Panc1 (cell line): ENCODE measurements at regions not wholly inside any gene's neighbourhood (a gene's known extent, or its start where the extent isn't known, plus 50 kb on each side); places are given as distances from the start of the nearest gene placed in this dataset.

Experiments
- ATAC-seq: fragments of 200-7000 bp; cut with Tn5 transposase; 2 replicates; pipeline ENCODE4 v1.9.1; 2020; ENCODE audit warnings: mild to moderate bottlenecking, moderate library complexity
- BruUV-seq: library from RNA; stranded (reverse); fragments of 400-500 nt; replicated peaks from 2 replicates; lab custom pipeline; 2021; lab: Mats Ljungman, UMichigan
- CTCF ChIA-PET: fragments of 300-600 bp; sonication (Branson Sonifier 250); formaldehyde crosslinking; loops from one replicate; lab custom pipeline; 2022; ENCODE audit warnings: antibody characterized with exemption; lab: Charles Lee
- POLR2A ChIA-PET: fragments of 300-600 bp; sonication (Branson Sonifier 250); formaldehyde crosslinking; loops from one replicate; lab custom pipeline; 2022; ENCODE audit warnings: antibody characterized with exemption; lab: Charles Lee
- DNase-seq: peaks from one replicate; pipeline ENCODE4 v3.0.0-alpha.2; 2010; ENCODE audit warnings: low read depth, low spot score
- H3K27ac ChIP-seq: 2 replicates; pipeline ENCODE4 v1.5.1; 2011; ENCODE audit warnings: mild to moderate bottlenecking, low read length, inconsistent platforms
- H3K27me3 ChIP-seq: fragments of 200-500 bp; sonication (Bioruptor generic); 2 replicates; pipeline ENCODE4 v1.6.0; 2014; ENCODE audit warnings: low read length, inconsistent platforms; ENCODE audit not compliant: control insufficient read depth, insufficient read depth
- H3K36me3 ChIP-seq: fragments of 200-500 bp; sonication (Bioruptor generic); 2 replicates; pipeline ENCODE4 v1.5.1; 2014; ENCODE audit warnings: inconsistent platforms, mild to moderate bottlenecking, low read length, moderate library complexity; ENCODE audit not compliant: control insufficient read depth, insufficient read depth
- H3K4me1 ChIP-seq: 2 replicates; pipeline ENCODE4 v1.5.1; 2011; ENCODE audit warnings: inconsistent platforms, mild to moderate bottlenecking, low read length, moderate library complexity; ENCODE audit not compliant: control insufficient read depth, insufficient read depth
- H3K4me3 ChIP-seq, 2 experiments: 2 replicates each; pipeline ENCODE4 v1.5.1; 2011 to 2012; ENCODE audit warnings: low read depth in 2 of 2, low read length in 2 of 2, mild to moderate bottlenecking in 2 of 2, inconsistent platforms in 1 of 2, moderate library complexity in 1 of 2
- H3K9me3 ChIP-seq: fragments of 200-500 bp; sonication (Bioruptor generic); 2 replicates; pipeline ENCODE4 v1.5.1; 2014; ENCODE audit warnings: low read depth, mild to moderate bottlenecking, inconsistent platforms, low read length, moderate library complexity; ENCODE audit not compliant: control insufficient read depth, insufficient read depth
- POLR2AphosphoS5 ChIP-seq: IDR thresholded peaks from 2 replicates; pipeline ENCODE4 v1.6.1; 2012; ENCODE audit warnings: mild to moderate bottlenecking, low read depth, low read length, moderate library complexity
- SIN3A ChIP-seq: IDR thresholded peaks from 2 replicates; pipeline ENCODE4 v1.6.1; 2012; ENCODE audit warnings: low read depth, mild to moderate bottlenecking, low read length, moderate library complexity, borderline replicate concordance; ENCODE audit not compliant: insufficient read depth
- TCF7L2 ChIP-seq: IDR thresholded peaks from 2 replicates; pipeline ENCODE4 v1.6.1; 2011; ENCODE audit warnings: mild to moderate bottlenecking, low read depth, low read length, inconsistent platforms
- in situ Hi-C: cut with HindIII; loops from 2 replicates; pipeline ENCODE4 v1.10.0; 2016; ENCODE audit warnings: low sequenced_read_pairs, low pct_unique_long_range_greater_than_20kb
- intact Hi-C: fragments of 100-400 bp; cut with micrococcal nuclease; formaldehyde crosslinking; loops from one replicate; pipeline ENCODE4 v1.10.0; 2022; ENCODE audit not compliant: unreplicated experiment
- TF ChIP-seq, protein P1 (sequence below): fragments of 450-650 bp; IDR thresholded peaks from 2 replicates; pipeline ENCODE4 v1.5.1; 2017; ENCODE audit warnings: mild to moderate bottlenecking
- TF ChIP-seq, protein P2 (sequence below), 2 experiments: IDR thresholded peaks; 2 replicates each; pipeline ENCODE4 v1.6.1; 2011 to 2012; ENCODE audit warnings: low read depth in 2 of 2, control low read depth in 1 of 2, low read length in 1 of 2, mild to moderate bottlenecking in 1 of 2, moderate library complexity in 1 of 2; ENCODE audit not compliant: insufficient read depth in 1 of 2

DNA sequence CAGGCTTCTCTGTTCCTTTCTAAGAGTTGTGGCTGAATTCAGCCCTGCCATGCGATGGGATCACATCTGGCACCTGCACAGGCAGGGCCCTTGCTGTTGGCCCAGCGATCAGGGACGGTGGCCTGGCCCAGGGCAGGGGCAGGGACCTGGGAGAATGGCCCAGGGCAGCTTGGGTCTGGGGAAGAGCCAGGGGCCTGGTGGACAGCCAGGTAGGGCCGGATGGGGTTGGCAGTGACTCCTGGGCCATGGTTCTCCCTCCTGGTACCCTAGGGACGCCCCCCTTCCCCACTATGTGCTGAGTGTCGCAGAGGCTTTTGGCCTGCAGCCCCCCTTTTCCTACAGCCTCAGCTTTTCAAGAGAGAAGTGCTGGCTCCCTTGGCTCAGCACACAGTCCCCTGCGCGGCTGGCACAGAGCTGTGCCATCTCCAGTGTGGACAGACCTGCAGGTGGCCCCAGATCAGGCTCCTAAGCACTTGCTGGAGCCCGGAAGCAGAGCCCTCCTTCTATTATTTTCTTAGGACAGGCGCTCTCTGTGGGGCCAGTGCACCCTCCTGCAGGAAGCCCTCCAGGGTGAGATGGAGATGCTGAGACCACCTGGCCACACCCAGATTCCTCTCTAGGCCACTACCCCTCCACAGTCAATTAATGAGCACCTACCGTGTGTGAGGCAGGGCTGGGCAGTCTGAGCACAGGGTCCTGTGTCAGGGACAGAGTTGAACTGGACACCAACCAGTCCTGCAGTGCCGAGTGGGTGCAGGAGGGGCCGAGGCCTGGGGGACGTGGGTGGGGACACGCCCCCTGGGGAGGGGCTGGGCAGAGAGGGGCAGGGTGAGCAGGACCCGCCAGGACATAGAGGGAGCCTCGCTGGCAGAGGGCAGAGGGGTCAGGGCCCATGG is 267.6 kb downstream of the ADGRD1 start:
- peaks cover 8% of the 10 kb centered on the region for H3K4me1 ChIP-seq
- TF ChIP-seq SIN3A (no peak), TCF7L2 (no peak), POLR2AphosphoS5 (no peak)
- TF ChIP-seq, protein P1, sequence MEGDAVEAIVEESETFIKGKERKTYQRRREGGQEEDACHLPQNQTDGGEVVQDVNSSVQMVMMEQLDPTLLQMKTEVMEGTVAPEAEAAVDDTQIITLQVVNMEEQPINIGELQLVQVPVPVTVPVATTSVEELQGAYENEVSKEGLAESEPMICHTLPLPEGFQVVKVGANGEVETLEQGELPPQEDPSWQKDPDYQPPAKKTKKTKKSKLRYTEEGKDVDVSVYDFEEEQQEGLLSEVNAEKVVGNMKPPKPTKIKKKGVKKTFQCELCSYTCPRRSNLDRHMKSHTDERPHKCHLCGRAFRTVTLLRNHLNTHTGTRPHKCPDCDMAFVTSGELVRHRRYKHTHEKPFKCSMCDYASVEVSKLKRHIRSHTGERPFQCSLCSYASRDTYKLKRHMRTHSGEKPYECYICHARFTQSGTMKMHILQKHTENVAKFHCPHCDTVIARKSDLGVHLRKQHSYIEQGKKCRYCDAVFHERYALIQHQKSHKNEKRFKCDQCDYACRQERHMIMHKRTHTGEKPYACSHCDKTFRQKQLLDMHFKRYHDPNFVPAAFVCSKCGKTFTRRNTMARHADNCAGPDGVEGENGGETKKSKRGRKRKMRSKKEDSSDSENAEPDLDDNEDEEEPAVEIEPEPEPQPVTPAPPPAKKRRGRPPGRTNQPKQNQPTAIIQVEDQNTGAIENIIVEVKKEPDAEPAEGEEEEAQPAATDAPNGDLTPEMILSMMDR: no peak
- TF ChIP-seq, protein P2, sequence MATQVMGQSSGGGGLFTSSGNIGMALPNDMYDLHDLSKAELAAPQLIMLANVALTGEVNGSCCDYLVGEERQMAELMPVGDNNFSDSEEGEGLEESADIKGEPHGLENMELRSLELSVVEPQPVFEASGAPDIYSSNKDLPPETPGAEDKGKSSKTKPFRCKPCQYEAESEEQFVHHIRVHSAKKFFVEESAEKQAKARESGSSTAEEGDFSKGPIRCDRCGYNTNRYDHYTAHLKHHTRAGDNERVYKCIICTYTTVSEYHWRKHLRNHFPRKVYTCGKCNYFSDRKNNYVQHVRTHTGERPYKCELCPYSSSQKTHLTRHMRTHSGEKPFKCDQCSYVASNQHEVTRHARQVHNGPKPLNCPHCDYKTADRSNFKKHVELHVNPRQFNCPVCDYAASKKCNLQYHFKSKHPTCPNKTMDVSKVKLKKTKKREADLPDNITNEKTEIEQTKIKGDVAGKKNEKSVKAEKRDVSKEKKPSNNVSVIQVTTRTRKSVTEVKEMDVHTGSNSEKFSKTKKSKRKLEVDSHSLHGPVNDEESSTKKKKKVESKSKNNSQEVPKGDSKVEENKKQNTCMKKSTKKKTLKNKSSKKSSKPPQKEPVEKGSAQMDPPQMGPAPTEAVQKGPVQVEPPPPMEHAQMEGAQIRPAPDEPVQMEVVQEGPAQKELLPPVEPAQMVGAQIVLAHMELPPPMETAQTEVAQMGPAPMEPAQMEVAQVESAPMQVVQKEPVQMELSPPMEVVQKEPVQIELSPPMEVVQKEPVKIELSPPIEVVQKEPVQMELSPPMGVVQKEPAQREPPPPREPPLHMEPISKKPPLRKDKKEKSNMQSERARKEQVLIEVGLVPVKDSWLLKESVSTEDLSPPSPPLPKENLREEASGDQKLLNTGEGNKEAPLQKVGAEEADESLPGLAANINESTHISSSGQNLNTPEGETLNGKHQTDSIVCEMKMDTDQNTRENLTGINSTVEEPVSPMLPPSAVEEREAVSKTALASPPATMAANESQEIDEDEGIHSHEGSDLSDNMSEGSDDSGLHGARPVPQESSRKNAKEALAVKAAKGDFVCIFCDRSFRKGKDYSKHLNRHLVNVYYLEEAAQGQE (IDR thresholded peaks at IDR 0.05; ENCODE audit: insufficient read depth in 1 of 2, low read depth in 2 of 2, low read length in 1 of 2): no peak
- H3K27ac ChIP-seq: no peak overlapping the region
- no TSS peak for BruUV-seq
- intact Hi-C loops: no loop called here
- ChIA-PET POLR2A (no interaction called here), CTCF (no interaction called here)
- no peak overlapping the region for H3K4me3 ChIP-seq
- H3K9me3 ChIP-seq: no peaks in the 10 kb centered on the region
- in situ Hi-C loops: no loop called here
- no peaks in the 10 kb centered on the region for H3K36me3 ChIP-seq
- ATAC-seq (no peak), DNase-seq (no peak)
- H3K27me3 ChIP-seq: peaks cover 4% of the 10 kb centered on the region; the same call in 1 of the 2 replicates

DNA sequence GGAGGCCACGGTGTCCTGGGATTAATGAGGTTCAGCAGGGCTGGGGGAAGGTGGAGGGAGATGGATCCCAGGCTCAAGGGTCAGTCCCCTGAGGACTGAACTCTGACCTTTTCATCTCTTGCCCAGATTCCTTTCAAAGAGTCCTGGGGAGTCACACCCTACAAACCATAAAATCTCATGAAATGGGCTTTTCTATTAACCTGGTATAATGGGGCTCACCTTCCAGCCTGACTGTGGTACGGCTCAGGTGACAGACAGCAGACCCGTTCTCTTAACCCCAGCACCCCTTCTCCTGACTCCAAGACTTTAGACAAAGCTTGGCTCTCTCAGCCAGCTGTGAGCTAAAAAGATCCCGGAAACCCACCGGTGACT is 268.2 kb downstream of the ADGRD1 start:
- Histone ChIP-seq H3K36me3 (no peaks in the 10 kb centered on the region), H3K9me3 (no peaks in the 10 kb centered on the region), H3K27me3 (peaks cover 4% of the 10 kb centered on the region; the same call in 1 of the 2 replicates), H3K4me3 (no peak overlapping the region), H3K4me1 (peaks cover 8% of the 10 kb centered on the region), H3K27ac (no peak overlapping the region)
- no TSS peak for BruUV-seq
- TF ChIP-seq, protein P1: no peak
- TF ChIP-seq, protein P2 (IDR thresholded peaks at IDR 0.05; ENCODE audit: insufficient read depth in 1 of 2, low read depth in 2 of 2, low read length in 1 of 2): no peak
- TF ChIP-seq SIN3A: no peak
- no peak for TF ChIP-seq POLR2AphosphoS5
- TF ChIP-seq TCF7L2: no peak
- ChIA-PET CTCF (no interaction called here), POLR2A (no interaction called here)
- in situ Hi-C loops: no loop called here
- intact Hi-C loops: no loop called here
- ATAC-seq (no peak), DNase-seq (no peak)
